GM23338 (cell line): ENCODE measurements at regions not wholly inside any gene's neighbourhood (a gene's known extent, or its start where the extent isn't known, plus 50 kb on each side); places are given as distances from the start of the nearest gene placed in this dataset.
A peak's percentile ranks its signal among the peaks of the same experiment; 100 is the strongest.

ENCODE experiments used
- ATAC-seq: fragments of 200-7000 bp; cut with Tn5 transposase; 3 replicates; pipeline ENCODE4 v1.9.1; 2020
- DNase-seq: peaks from one replicate; pipeline ENCODE4 v3.0.0-alpha.2; 2015; ENCODE audit warnings: low spot score
- H2AFZ ChIP-seq: fragments of 200-600 bp; sonication (generic); 2 replicates; pipeline ENCODE4 v1.8.0; 2016; ENCODE audit warnings: antibody characterized with exemption, mild to moderate bottlenecking, moderate library complexity
- H3F3A ChIP-seq: fragments of 200-600 bp; sonication (generic); replicated peaks from 2 replicates; pipeline ENCODE4 v1.8.0; 2017; ENCODE audit warnings: antibody characterized with exemption, mixed run types, low read depth
- H3K27ac ChIP-seq: fragments of 200-600 bp; sonication (generic); 2 replicates; pipeline ENCODE4 v1.6.1; 2016; ENCODE audit warnings: low read depth
- H3K27me3 ChIP-seq: fragments of 200-600 bp; sonication (generic); 2 replicates; pipeline ENCODE4 v1.8.0; 2016; ENCODE audit warnings: mild to moderate bottlenecking, mixed run types, moderate library complexity; ENCODE audit not compliant: insufficient read depth
- H3K36me3 ChIP-seq: fragments of 200-600 bp; sonication (generic); 2 replicates; pipeline ENCODE4 v1.8.0; 2016; ENCODE audit warnings: mild to moderate bottlenecking; ENCODE audit not compliant: insufficient read depth
- H3K4me1 ChIP-seq: fragments of 200-600 bp; sonication (generic); 2 replicates; pipeline ENCODE4 v1.8.0; 2016; ENCODE audit warnings: mild to moderate bottlenecking, moderate library complexity; ENCODE audit not compliant: insufficient read depth
- H3K4me2 ChIP-seq: fragments of 200-600 bp; sonication (generic); 2 replicates; pipeline ENCODE4 v1.7.1; 2017; ENCODE audit warnings: mixed run types
- H3K4me3 ChIP-seq: fragments of 200-600 bp; sonication (generic); 2 replicates; pipeline ENCODE4 v1.6.1; 2016; ENCODE audit warnings: mixed run types
- H3K79me2 ChIP-seq: fragments of 200-600 bp; sonication (generic); replicated peaks from 2 replicates; pipeline ENCODE4 v1.8.0; 2017; ENCODE audit warnings: mild to moderate bottlenecking; ENCODE audit not compliant: insufficient read depth
- H3K9me2 ChIP-seq: fragments of 200-600 bp; sonication (generic); 2 replicates; pipeline ENCODE4 v1.8.0; 2017; ENCODE audit not compliant: insufficient read depth
- H4K20me1 ChIP-seq: fragments of 200-600 bp; sonication (generic); replicated peaks from 2 replicates; pipeline ENCODE4 v1.8.0; 2017; ENCODE audit warnings: mild to moderate bottlenecking; ENCODE audit not compliant: insufficient read depth
- H3K27ac Mint-ChIP-seq: 2 replicates; pipeline ENCODE4 v1.8.0; 2020; ENCODE audit warnings: inconsistent platforms, mild to moderate bottlenecking, moderate library complexity, mixed read lengths
- H3K27me3 Mint-ChIP-seq: 3 replicates; pipeline ENCODE4 v1.8.0; 2022; ENCODE audit warnings: low read depth, mild to moderate bottlenecking, moderate library complexity, mixed read lengths, inconsistent platforms; ENCODE audit not compliant: insufficient read depth, poor library complexity
- H3K36me3 Mint-ChIP-seq: 3 replicates; pipeline ENCODE4 v1.8.0; 2021; ENCODE audit warnings: low read depth, mild to moderate bottlenecking, inconsistent platforms, moderate library complexity, mixed read lengths
- H3K4me1 Mint-ChIP-seq: 3 replicates; pipeline ENCODE4 v1.8.0; 2020; ENCODE audit warnings: mild to moderate bottlenecking, inconsistent platforms, mixed read lengths
- H3K4me3 Mint-ChIP-seq: 3 replicates; pipeline ENCODE4 v1.8.0; 2021; ENCODE audit warnings: moderate library complexity, mild to moderate bottlenecking, inconsistent platforms, mixed read lengths
- H3K9me3 Mint-ChIP-seq: 3 replicates; pipeline ENCODE4 v1.8.0; 2020; ENCODE audit warnings: moderate library complexity, mild to moderate bottlenecking, inconsistent platforms, mixed read lengths
- CREB1 ChIP-seq: fragments of 250-450 bp; sonication (Bioruptor Pico); IDR thresholded peaks from 2 replicates; pipeline ENCODE4 v1.5.0; 2020; ENCODE audit warnings: low read depth, mild to moderate bottlenecking, moderate library complexity
- EZH2 ChIP-seq: fragments of 200-600 bp; sonication (generic); IDR thresholded peaks from one replicate; pipeline ENCODE4 v1.8.0; 2017; ENCODE audit warnings: antibody characterized with exemption, mild to moderate bottlenecking, low read depth; ENCODE audit not compliant: unreplicated experiment
- EZH2phosphoT487 ChIP-seq: fragments of 200-600 bp; sonication (generic); IDR thresholded peaks from one replicate; pipeline ENCODE4 v1.8.1; 2018; ENCODE audit warnings: antibody characterized with exemption; ENCODE audit not compliant: unreplicated experiment
- JUNB ChIP-seq: IDR thresholded peaks from one replicate; pipeline ENCODE4 v1.6.1; 2016; ENCODE audit warnings: antibody characterized with exemption; ENCODE audit not compliant: unreplicated experiment
- NANOG ChIP-seq: IDR thresholded peaks from 2 replicates; pipeline ENCODE4 v1.6.1; 2016; ENCODE audit warnings: antibody characterized with exemption, borderline replicate concordance
- POLR2AphosphoS5 ChIP-seq: IDR thresholded peaks from 2 replicates; pipeline ENCODE4 v1.6.1; 2016; ENCODE audit warnings: antibody characterized with exemption, low read depth
- STAT1 ChIP-seq: IDR thresholded peaks from one replicate; pipeline ENCODE4 v1.6.1; 2016; ENCODE audit warnings: antibody characterized with exemption; ENCODE audit not compliant: unreplicated experiment
- ZNF114 ChIP-seq: fragments of 250-450 bp; sonication (Bioruptor Pico); IDR thresholded peaks from 2 replicates; pipeline ENCODE4 v1.5.0; 2020; ENCODE audit warnings: mild to moderate bottlenecking, moderate library complexity
- ZNF331 ChIP-seq: fragments of 250-450 bp; sonication (Bioruptor Pico); IDR thresholded peaks from 2 replicates; pipeline ENCODE4 v1.5.0; 2020; ENCODE audit warnings: low read depth, mild to moderate bottlenecking, moderate library complexity
- TF ChIP-seq, protein P1 (sequence below), 2 experiments: fragments of 200-600 bp in 1 of 2; sonication (generic) in 1 of 2; conservative IDR thresholded peaks; 2 replicates each; pipeline versions ENCODE4 v1.5.1 to v1.6.1; 2016 to 2017; ENCODE audit warnings: antibody characterized with exemption in 2 of 2, low read depth in 2 of 2, mild to moderate bottlenecking in 2 of 2, moderate library complexity in 1 of 2
- TF ChIP-seq, protein P2 (sequence below): IDR thresholded peaks from one replicate; pipeline ENCODE4 v1.6.1; 2018; ENCODE audit warnings: antibody characterized with exemption; ENCODE audit not compliant: unreplicated experiment
- TF ChIP-seq, protein P3 (sequence below): IDR thresholded peaks from 2 replicates; pipeline ENCODE4 v1.6.1; 2016; ENCODE audit warnings: antibody characterized with exemption

DNA sequence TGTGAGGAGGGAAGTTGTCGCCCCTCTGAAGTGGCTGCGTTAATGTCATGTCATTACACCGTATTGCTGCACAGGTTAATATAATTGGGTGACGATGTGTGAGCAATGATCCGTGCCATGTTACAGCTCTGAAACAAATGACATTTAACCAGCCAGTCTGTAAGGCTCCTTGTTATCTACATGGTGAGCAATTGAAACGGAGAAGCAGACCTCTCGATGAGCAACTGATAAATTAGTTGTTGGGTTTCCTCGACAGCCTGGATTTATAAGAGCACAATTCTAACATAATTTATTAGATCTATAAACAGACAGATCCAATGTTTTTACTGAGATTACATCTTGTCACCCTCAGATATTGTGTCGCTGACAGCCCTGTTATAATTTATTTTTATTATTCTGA, 49.9 kb upstream of the MAFB start:
- H3K36me3 Mint-ChIP-seq = no peaks in the 10 kb centered on the region
- no peak overlapping the region for H3K4me3 Mint-ChIP-seq
- Histone ChIP-seq H3K27ac (no peak overlapping the region), H3K4me3 (no peak overlapping the region), H3K36me3 (no peaks in the 10 kb centered on the region), H3K4me1 (peaks cover 11% of the 10 kb centered on the region), H3K27me3 (no peaks in the 10 kb centered on the region), H3F3A (no peaks in the 10 kb centered on the region), H3K4me2 (no peak overlapping the region), H3K79me2 (no peaks in the 10 kb centered on the region), H3K9me2 (no peaks in the 10 kb centered on the region), H4K20me1 (no peaks in the 10 kb centered on the region), H2AFZ (no peak overlapping the region)
- TF ChIP-seq NANOG = no peak
- TF ChIP-seq JUNB = no peak
- ATAC-seq = no peak
- peaks cover 3% of the 10 kb centered on the region for H3K27me3 Mint-ChIP-seq
- no peaks in the 10 kb centered on the region for H3K9me3 Mint-ChIP-seq
- H3K27ac Mint-ChIP-seq = no peak overlapping the region
- H3K4me1 Mint-ChIP-seq = peaks cover 11% of the 10 kb centered on the region
- DNase-seq = no peak

DNA sequence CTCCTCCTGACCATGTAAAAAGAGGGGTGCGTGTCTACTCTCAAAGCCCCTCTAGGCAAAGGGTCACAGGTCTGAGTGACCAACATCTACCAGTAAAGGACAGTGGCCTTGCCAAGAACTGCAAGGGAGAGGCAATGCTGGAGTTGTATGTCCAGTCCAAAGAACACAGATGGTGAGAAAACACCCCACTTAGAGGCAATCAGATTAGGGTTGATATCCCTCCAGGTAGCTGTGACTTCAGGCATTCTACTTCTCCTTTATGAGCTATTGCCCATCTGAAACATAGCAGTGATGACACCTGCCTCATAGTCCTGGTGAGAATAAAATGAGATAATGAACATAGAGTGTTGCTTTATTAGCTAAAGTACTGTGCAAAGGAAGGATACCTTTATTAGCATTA, 50.8 kb upstream of the MAFB start:
- H3K27me3 ChIP-seq = no peaks in the 10 kb centered on the region
- Mint-ChIP-seq H3K36me3 (no peaks in the 10 kb centered on the region), H3K4me3 (no peak overlapping the region), H3K27ac (peak overlapping the region; percentile 37; the same call in 1 of the 2 replicates), H3K9me3 (no peaks in the 10 kb centered on the region), H3K27me3 (peaks cover 3% of the 10 kb centered on the region), H3K4me1 (peaks cover 11% of the 10 kb centered on the region)
- H4K20me1 ChIP-seq = no peaks in the 10 kb centered on the region
- H2AFZ ChIP-seq = no peak overlapping the region
- H3K27ac ChIP-seq = no peak overlapping the region
- H3K79me2 ChIP-seq = no peaks in the 10 kb centered on the region
- H3K9me2 ChIP-seq = no peaks in the 10 kb centered on the region
- DNase-seq (no peak), ATAC-seq (no peak)
- H3K4me1 ChIP-seq = peaks cover 11% of the 10 kb centered on the region
- no peaks in the 10 kb centered on the region for H3K36me3 ChIP-seq
- H3K4me2 ChIP-seq = no peak overlapping the region
- H3F3A ChIP-seq = no peaks in the 10 kb centered on the region
- H3K4me3 ChIP-seq = no peak overlapping the region
- TF ChIP-seq NANOG = no peak
- TF ChIP-seq STAT1 = no peak
- TF ChIP-seq POLR2AphosphoS5 = no peak
- TF ChIP-seq, protein P1, sequence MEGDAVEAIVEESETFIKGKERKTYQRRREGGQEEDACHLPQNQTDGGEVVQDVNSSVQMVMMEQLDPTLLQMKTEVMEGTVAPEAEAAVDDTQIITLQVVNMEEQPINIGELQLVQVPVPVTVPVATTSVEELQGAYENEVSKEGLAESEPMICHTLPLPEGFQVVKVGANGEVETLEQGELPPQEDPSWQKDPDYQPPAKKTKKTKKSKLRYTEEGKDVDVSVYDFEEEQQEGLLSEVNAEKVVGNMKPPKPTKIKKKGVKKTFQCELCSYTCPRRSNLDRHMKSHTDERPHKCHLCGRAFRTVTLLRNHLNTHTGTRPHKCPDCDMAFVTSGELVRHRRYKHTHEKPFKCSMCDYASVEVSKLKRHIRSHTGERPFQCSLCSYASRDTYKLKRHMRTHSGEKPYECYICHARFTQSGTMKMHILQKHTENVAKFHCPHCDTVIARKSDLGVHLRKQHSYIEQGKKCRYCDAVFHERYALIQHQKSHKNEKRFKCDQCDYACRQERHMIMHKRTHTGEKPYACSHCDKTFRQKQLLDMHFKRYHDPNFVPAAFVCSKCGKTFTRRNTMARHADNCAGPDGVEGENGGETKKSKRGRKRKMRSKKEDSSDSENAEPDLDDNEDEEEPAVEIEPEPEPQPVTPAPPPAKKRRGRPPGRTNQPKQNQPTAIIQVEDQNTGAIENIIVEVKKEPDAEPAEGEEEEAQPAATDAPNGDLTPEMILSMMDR (conservative IDR thresholded peaks at IDR 0.05; ENCODE audit: low read depth in 2 of 2) = no peak
- no peak for TF ChIP-seq EZH2phosphoT487
- TF ChIP-seq ZNF114 (CRISPR knock-in tag) = no peak
- TF ChIP-seq, protein P2, sequence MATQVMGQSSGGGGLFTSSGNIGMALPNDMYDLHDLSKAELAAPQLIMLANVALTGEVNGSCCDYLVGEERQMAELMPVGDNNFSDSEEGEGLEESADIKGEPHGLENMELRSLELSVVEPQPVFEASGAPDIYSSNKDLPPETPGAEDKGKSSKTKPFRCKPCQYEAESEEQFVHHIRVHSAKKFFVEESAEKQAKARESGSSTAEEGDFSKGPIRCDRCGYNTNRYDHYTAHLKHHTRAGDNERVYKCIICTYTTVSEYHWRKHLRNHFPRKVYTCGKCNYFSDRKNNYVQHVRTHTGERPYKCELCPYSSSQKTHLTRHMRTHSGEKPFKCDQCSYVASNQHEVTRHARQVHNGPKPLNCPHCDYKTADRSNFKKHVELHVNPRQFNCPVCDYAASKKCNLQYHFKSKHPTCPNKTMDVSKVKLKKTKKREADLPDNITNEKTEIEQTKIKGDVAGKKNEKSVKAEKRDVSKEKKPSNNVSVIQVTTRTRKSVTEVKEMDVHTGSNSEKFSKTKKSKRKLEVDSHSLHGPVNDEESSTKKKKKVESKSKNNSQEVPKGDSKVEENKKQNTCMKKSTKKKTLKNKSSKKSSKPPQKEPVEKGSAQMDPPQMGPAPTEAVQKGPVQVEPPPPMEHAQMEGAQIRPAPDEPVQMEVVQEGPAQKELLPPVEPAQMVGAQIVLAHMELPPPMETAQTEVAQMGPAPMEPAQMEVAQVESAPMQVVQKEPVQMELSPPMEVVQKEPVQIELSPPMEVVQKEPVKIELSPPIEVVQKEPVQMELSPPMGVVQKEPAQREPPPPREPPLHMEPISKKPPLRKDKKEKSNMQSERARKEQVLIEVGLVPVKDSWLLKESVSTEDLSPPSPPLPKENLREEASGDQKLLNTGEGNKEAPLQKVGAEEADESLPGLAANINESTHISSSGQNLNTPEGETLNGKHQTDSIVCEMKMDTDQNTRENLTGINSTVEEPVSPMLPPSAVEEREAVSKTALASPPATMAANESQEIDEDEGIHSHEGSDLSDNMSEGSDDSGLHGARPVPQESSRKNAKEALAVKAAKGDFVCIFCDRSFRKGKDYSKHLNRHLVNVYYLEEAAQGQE = no peak
- TF ChIP-seq JUNB = no peak
- TF ChIP-seq, protein P3, sequence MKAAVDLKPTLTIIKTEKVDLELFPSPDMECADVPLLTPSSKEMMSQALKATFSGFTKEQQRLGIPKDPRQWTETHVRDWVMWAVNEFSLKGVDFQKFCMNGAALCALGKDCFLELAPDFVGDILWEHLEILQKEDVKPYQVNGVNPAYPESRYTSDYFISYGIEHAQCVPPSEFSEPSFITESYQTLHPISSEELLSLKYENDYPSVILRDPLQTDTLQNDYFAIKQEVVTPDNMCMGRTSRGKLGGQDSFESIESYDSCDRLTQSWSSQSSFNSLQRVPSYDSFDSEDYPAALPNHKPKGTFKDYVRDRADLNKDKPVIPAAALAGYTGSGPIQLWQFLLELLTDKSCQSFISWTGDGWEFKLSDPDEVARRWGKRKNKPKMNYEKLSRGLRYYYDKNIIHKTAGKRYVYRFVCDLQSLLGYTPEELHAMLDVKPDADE = no peak
- no peak for TF ChIP-seq EZH2
- no peak for TF ChIP-seq ZNF331 (CRISPR knock-in tag)
- TF ChIP-seq CREB1 (CRISPR knock-in tag) = no peak
